ENCODE measurements at regions not wholly inside any gene's neighbourhood (a gene's known extent, or its start where the extent isn't known, plus 50 kb on each side); places are given as distances from the start of the nearest gene placed in this dataset.

DNA sequence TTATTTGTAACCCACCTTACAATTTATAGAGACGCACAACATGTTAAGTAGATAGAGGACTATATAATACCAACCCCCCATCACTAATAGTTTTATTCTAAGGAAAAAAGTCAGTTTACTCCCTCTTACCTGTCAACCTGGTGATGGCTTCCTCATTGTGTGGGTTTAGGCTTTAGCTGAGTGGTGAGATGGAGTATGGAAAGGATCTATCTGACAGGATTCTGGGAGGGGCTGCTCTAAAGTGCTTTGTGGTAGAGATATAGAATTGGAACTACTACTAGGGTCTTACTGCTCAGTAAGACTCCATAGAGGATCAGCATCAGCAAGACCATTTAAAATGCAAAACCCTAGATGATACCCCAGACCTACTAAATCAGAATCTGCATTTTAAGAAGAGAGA, 82.1 kb upstream of the IFNE start:
- H3K4me1 ChIP-seq, result peaks cover 0 to 9% (median 4%) of the 10 kb centered on the region in 9 donors
- H3K9me3 ChIP-seq, result no peaks in the 10 kb centered on the region
- intact Hi-C loops (cut with DNase I), result no loop called here
- 90 to 94% methylated on average over 1 of the region's 1 CpG for WGBS, 2 donors
- DNase-seq (no peak), ATAC-seq (no peak)
- H3K27me3 ChIP-seq, result peaks cover 9 to 92% (median 59%) of the 10 kb centered on the region in 7 donors
- no peaks in the 10 kb centered on the region for H3K36me3 ChIP-seq
- no peak overlapping the region for H3K4me3 ChIP-seq
- H3K27ac ChIP-seq, result no peak overlapping the region
- TF ChIP-seq, protein P1, sequence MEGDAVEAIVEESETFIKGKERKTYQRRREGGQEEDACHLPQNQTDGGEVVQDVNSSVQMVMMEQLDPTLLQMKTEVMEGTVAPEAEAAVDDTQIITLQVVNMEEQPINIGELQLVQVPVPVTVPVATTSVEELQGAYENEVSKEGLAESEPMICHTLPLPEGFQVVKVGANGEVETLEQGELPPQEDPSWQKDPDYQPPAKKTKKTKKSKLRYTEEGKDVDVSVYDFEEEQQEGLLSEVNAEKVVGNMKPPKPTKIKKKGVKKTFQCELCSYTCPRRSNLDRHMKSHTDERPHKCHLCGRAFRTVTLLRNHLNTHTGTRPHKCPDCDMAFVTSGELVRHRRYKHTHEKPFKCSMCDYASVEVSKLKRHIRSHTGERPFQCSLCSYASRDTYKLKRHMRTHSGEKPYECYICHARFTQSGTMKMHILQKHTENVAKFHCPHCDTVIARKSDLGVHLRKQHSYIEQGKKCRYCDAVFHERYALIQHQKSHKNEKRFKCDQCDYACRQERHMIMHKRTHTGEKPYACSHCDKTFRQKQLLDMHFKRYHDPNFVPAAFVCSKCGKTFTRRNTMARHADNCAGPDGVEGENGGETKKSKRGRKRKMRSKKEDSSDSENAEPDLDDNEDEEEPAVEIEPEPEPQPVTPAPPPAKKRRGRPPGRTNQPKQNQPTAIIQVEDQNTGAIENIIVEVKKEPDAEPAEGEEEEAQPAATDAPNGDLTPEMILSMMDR (IDR thresholded peaks at IDR 0.05), result no peak

DNA sequence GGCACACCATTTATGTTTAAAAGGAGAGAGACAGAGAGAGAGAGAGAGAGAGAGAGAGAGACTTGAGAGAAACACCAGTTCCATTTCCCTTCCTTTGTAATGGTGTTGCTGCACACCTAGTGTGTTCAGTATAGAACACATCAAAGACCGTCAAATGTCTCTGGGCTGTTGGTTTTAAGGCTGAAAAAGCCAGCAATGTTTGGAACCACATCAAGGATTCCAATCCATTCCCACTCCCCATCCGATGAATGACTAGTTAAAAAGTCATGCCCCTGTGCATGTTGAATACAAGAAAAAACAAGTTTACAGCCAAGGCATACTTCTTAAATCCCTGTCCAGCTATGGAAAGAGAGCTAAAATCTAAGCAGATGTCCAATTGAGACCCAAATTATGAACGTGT, 83.0 kb upstream of the IFNE start:
- no peak overlapping the region for H3K4me3 ChIP-seq
- intact Hi-C loops (cut with DNase I), result no loop called here
- H3K27me3 ChIP-seq, result peaks cover 0 to 88% (median 51%) of the 10 kb centered on the region in 7 donors
- WGBS, 2 donors, result 60 to 67% methylated on average over 3 of the region's 3 CpGs
- H3K4me1 ChIP-seq, result peaks cover 0 to 2% (median 0%) of the 10 kb centered on the region in 9 donors
- H3K27ac ChIP-seq, result no peak overlapping the region
- ATAC-seq (no peak), DNase-seq (no peak)
- H3K9me3 ChIP-seq, result no peaks in the 10 kb centered on the region
- H3K36me3 ChIP-seq, result no peaks in the 10 kb centered on the region
- TF ChIP-seq, protein P1 (IDR thresholded peaks at IDR 0.05), result no peak

DNA sequence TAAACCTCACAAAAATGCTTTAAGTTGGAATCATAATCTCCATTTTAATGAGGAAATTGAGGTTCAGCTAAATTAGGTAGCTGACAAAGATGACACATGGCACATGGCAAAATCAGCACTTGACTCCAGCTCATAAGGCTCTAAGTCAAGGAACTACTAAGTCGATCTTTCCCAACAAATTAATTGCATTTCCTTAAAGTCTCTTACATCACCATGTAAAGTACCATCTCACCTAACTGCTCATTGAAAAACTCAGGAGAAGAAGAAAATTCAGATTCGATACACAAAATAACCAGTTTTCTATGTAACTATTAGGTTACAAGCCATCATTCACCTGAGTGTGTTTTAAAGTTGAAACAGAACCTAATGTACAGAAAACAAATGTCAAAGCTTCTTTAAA, 85.8 kb upstream of the IFNE start:
- ATAC-seq (no peak), DNase-seq (no peak)
- TF ChIP-seq, protein P1 (IDR thresholded peaks at IDR 0.05), result no peak
- H3K36me3 ChIP-seq, result no peaks in the 10 kb centered on the region
- 79 to 83% methylated on average over 2 of the region's 2 CpGs for WGBS, 2 donors
- no peaks in the 10 kb centered on the region for H3K4me1 ChIP-seq
- peaks cover 0 to 73% (median 47%) of the 10 kb centered on the region in 7 donors for H3K27me3 ChIP-seq
- no peak overlapping the region for H3K4me3 ChIP-seq
- intact Hi-C loops (cut with DNase I), result no loop called here
- no peaks in the 10 kb centered on the region for H3K9me3 ChIP-seq
- H3K27ac ChIP-seq, result no peak overlapping the region

DNA sequence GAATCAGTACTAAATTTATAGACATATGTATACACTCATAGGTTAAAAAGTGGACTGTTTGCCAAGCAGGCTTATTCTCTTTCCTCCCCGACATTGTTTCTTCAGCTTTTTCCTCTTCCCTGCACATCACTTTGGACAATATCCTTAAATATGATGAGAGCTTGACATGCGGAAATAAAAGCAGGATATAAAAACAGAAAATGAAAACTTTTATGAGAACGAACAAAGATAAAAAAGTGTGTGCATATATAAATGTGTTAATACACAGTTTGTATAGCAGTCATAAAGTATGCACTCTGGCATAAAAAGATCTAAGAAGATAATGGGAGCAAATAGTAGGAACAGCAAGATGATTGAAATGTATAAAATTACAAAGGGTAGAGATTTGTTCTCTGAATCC, 86.4 kb upstream of the IFNE start:
- H3K4me3 ChIP-seq, result no peak overlapping the region
- no peaks in the 10 kb centered on the region for H3K9me3 ChIP-seq
- no peak for ATAC-seq
- no peak for DNase-seq
- no peaks in the 10 kb centered on the region for H3K36me3 ChIP-seq
- 65 to 69% methylated on average over 3 of the region's 3 CpGs for WGBS, 2 donors
- TF ChIP-seq, protein P1 (IDR thresholded peaks at IDR 0.05), result no peak
- no peak overlapping the region for H3K27ac ChIP-seq
- H3K27me3 ChIP-seq, result peaks cover 0 to 67% (median 42%) of the 10 kb centered on the region in 7 donors
- H3K4me1 ChIP-seq, result no peaks in the 10 kb centered on the region
- intact Hi-C loops (cut with DNase I), result no loop called here

Data from heart right ventricle (tissue), 16 donors.